ENCODE measurements at regions not wholly inside any gene's neighbourhood (a gene's known extent, or its start where the extent isn't known, plus 50 kb on each side); places are given as distances from the start of the nearest gene placed in this dataset.

GRCh38 chr4:43718369-43718768, 730.2 kb downstream of the KCTD8 start:
- Mint-ChIP-seq H3K4me1 (no peaks in the 10 kb centered on the region), H3K27ac (peak overlapping the region in 2 of 3 experiments; percentile 11 to 25), H3K9me3 (no peaks in the 10 kb centered on the region), H3K36me3 (ENCODE audit: low read depth) (no peaks in the 10 kb centered on the region), H3K4me3 (no peak overlapping the region), H3K27me3 (ENCODE audit: low read depth) (no peaks in the 10 kb centered on the region)
- TF ChIP-seq CTCF (IDR thresholded peaks at IDR 0.05; ENCODE audit: unreplicated experiment in 3 of 3) = no peak

GRCh38 chr4:43732829-43733426, 715.7 kb downstream of the KCTD8 start:
- Mint-ChIP-seq H3K27me3 (ENCODE audit: low read depth) (no peaks in the 10 kb centered on the region), H3K36me3 (ENCODE audit: low read depth) (no peaks in the 10 kb centered on the region), H3K9me3 (peaks cover 5% of the 10 kb centered on the region), H3K27ac (peak overlapping the region in 1 of 3 experiments; percentile 1), H3K4me1 (no peaks in the 10 kb centered on the region), H3K4me3 (no peak overlapping the region)
- TF ChIP-seq CTCF (IDR thresholded peaks at IDR 0.05; ENCODE audit: unreplicated experiment in 3 of 3) = no peak

GRCh38 chr4:43742083-43742482, 706.5 kb downstream of the KCTD8 start:
- no peaks in the 10 kb centered on the region for H3K27me3 Mint-ChIP-seq (ENCODE audit: low read depth)
- no peak overlapping the region for H3K4me3 Mint-ChIP-seq
- no peak overlapping the region for H3K27ac Mint-ChIP-seq
- H3K9me3 Mint-ChIP-seq = no peaks in the 10 kb centered on the region
- no peaks in the 10 kb centered on the region for H3K4me1 Mint-ChIP-seq
- TF ChIP-seq CTCF (IDR thresholded peaks at IDR 0.05; ENCODE audit: unreplicated experiment in 3 of 3) = no peak
- no peaks in the 10 kb centered on the region for H3K36me3 Mint-ChIP-seq (ENCODE audit: low read depth)

GRCh38 chr4:43754566-43754965, 694.0 kb downstream of the KCTD8 start:
- Mint-ChIP-seq H3K27me3 (ENCODE audit: low read depth) (peaks cover 4% of the 10 kb centered on the region), H3K9me3 (no peaks in the 10 kb centered on the region), H3K4me1 (no peaks in the 10 kb centered on the region), H3K27ac (peak overlapping the region; percentile 14 to 66 (median 44)), H3K36me3 (ENCODE audit: low read depth) (no peaks in the 10 kb centered on the region), H3K4me3 (no peak overlapping the region)
- no peak for TF ChIP-seq CTCF (IDR thresholded peaks at IDR 0.05; ENCODE audit: unreplicated experiment in 3 of 3)

- no peak for TF ChIP-seq CTCF (IDR thresholded peaks at IDR 0.05; ENCODE audit: unreplicated experiment in 3 of 3)
- Mint-ChIP-seq H3K36me3 (ENCODE audit: low read depth) (no peaks in the 10 kb centered on the region), H3K27me3 (ENCODE audit: low read depth) (peaks cover 4% of the 10 kb centered on the region), H3K4me1 (no peaks in the 10 kb centered on the region), H3K9me3 (no peaks in the 10 kb centered on the region), H3K4me3 (no peak overlapping the region), H3K27ac (no peak overlapping the region)
Observed at GRCh38 chr4:43757147-43757546, 691.5 kb downstream of the KCTD8 start.

- TF ChIP-seq CTCF (IDR thresholded peaks at IDR 0.05; ENCODE audit: unreplicated experiment in 3 of 3) = no peak
- Mint-ChIP-seq H3K4me3 (no peak overlapping the region), H3K9me3 (no peaks in the 10 kb centered on the region), H3K27me3 (ENCODE audit: low read depth) (no peaks in the 10 kb centered on the region), H3K4me1 (no peaks in the 10 kb centered on the region), H3K36me3 (ENCODE audit: low read depth) (no peaks in the 10 kb centered on the region), H3K27ac (no peak overlapping the region)
Observed at GRCh38 chr4:43758836-43759235, 689.8 kb downstream of the KCTD8 start.
